NCI-H2196 treated with DMSO at 0.1 percent for 48 hours (cell line): ENCODE measurements at regions not wholly inside any gene's neighbourhood (a gene's known extent, or its start where the extent isn't known, plus 50 kb on each side); places are given as distances from the start of the nearest gene placed in this dataset.

ENCODE experiments used
- DNase-seq: peaks from one replicate; lab custom pipeline; 2025; ENCODE audit not compliant: unreplicated experiment; lab: John Stamatoyannopoulos, UW

GRCh38 chr6:1482381-1483166 lies 93.2 kb downstream of the FOXF2 start:
- DNase-seq, result no peak

- DNase-seq, result no peak
Observed at GRCh38 chr6:1485678-1486077, 96.3 kb downstream of the FOXF2 start.

GRCh38 chr6:1486387-1486786 lies 97.0 kb downstream of the FOXF2 start:
- no peak for DNase-seq

GRCh38 chr6:1487239-1487638 lies 97.9 kb downstream of the FOXF2 start:
- DNase-seq, result no peak

GRCh38 chr6:1491025-1491424 lies 101.6 kb downstream of the FOXF2 start:
- DNase-seq, result no peak

- no peak for DNase-seq
Observed at GRCh38 chr6:1491591-1492319, 102.4 kb downstream of the FOXF2 start.

GRCh38 chr6:1494671-1495070 lies 105.3 kb downstream of the FOXF2 start:
- DNase-seq, result no peak

- DNase-seq, result no peak
Observed at GRCh38 chr6:1495344-1495743, 106.0 kb downstream of the FOXF2 start.

DNA sequence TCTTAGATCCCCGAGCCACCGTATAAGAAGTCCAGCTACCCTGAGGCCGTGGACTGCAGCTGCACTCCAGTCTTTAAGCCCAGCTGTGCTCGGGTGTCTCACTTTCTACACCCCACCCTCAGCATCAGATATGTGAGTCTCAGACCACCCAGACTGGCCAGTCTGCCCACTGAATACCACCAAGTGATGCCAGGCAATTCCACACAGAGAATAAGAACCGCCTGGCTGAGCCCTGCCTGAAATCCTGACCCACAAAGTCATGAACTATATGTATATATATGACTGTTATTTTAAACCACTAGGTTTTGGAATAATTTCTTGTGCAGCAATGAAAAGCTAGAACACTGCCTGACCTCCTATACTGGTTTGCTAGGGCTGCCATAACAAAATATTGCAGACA lies 106.7 kb downstream of the FOXF2 start:
- no peak for DNase-seq

DNA sequence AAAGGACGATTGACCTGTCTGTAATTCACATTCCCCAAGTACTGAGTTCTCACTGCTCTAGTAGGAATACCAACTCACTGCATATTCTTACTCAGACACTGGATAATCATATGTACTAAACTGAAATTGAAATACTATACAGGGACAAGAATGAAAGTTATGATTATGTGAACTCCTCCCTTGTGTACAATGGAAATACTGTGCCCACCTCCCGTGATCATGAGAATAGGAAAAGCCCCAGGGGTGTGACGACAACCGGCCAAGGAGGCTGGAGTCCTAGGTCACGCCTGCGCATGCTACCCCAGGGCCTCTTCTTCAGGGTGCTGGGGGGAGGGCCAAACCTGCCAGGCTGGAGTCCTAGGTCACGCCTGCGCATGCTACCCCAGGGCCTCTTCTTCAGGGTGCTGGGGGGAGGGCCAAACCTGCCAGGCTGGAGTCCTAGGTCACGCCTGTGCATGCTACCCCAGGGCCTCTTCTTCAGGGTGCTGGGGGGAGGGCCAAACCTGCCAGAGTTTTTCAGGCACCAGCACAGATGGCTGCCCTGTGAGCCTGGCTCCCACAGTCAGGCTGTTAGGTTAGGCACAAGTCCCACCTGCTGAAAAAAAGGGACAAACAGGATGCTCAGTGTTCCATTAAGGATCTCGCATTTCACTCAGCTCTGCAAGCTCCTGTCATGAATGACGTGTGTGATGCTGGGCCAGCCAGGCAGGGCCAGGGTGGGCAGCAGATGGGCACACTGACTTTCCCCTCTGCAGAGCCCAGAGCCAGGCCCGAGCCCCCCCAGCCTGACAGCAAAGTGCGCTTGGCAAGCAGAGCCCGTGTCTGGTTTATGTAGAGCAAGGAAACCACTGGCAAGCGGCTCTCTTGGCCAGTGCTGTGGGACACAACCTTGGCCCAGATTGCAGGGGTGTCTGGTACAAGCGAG lies 107.7 kb downstream of the FOXF2 start:
- no peak for DNase-seq

- DNase-seq, result no peak
Observed at GRCh38 chr6:1497761-1498105, 108.4 kb downstream of the FOXF2 start.

- DNase-seq, result no peak
Observed at GRCh38 chr6:1498491-1499113, 109.2 kb downstream of the FOXF2 start.

DNA sequence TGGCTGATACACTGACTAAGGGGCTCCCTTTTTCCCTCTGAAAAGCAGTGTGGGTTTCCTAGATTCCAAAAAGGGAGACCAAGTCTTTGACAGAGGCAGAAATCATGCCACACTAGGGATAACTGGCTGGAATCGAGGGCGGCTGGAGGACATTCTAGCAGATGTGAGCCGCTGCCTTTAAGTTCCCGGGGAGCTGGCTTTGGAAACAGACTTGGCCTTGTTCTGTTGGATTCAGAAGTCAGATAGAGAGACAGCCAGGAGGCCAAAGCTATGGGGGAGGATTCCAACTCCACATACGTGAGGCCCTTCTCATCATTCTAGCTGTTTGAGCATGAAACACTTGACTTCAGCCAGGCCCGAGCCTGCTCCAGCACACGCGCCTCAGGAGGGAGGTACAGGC lies 109.9 kb upstream of the FOXC1 start:
- no peak for DNase-seq

DNA sequence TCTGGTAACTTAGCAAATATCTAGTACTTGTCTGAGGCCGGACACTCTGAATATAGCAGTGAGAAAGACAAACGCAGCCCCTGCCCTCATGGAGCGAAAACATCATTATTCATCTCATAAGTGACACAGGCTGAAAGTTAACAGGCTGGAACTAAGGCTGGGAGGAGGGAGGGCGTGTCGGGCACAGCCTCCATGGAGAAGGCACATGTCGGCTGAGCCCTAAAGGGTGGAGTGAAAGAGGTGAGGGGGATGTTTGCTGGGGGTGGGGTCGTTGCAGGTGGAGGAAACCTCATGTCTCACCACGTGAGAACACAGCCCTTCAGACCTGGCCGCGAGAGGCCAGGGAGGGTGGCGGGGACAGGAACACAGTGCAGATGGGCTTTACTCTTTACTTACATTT lies 108.8 kb upstream of the FOXC1 start:
- DNase-seq, result no peak

DNA sequence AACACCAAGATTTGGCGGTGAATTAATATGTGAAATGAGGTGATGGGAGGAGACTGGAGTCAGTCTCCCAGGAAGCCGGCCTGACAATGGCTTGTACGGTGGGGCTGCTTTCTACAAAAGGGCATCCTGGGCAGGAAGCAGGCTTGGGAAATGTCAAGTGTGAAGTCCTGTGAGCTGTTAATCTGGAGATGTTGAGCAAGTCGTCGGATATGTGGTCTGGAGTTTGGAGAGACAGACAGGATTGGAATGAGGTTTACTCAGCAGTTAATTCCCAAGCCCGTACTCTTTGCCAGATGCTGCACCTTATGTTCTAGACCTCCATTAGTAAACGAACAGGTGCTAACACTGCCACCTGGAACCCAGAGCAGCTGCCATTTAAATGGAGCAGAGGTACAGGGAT lies 107.7 kb upstream of the FOXC1 start:
- no peak for DNase-seq

GRCh38 chr6:1503811-1504210 lies 105.9 kb upstream of the FOXC1 start:
- no peak for DNase-seq

- no peak for DNase-seq
Observed at GRCh38 chr6:1504465-1504864, 105.2 kb upstream of the FOXC1 start.

DNA sequence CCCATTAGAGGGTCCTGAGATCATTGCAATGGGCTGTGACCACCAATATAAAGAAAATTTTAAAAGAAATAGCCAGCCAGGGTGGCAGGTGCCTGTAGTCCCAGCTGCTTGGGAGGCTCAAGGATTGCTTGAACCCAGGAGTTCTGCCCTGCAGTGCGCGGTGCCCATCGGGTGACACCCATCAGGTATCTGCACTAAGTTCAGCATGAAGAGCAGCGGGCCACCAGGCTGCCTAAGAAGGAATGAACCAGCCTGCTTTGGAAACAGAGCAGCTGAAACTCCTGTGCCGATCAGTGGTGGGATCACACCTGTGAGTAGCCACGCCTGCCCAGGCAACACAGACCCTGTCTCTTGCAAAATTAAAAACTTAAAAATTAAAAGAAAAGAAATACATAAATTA lies 102.5 kb upstream of the FOXC1 start:
- no peak for DNase-seq

DNA sequence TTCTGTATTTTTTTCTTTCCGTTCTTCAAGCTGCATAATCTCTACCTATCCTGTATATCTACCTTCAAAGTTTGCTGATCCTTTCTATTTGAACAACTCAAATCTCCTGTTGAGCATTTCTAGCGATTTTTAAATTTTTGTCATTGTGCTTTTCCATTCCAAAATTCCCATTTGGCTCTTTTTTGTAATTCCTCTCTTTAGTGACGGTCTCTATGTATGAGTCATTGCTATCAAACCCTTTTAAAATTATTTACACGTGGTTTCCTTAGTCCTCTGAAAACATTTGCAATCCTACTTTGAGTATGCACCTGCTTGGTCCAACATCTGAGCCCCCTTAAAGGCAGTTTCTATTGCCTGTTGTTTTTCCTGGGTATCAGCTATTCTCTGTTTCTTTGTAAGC lies 100.5 kb upstream of the FOXC1 start:
- no peak for DNase-seq

GRCh38 chr6:1510239-1510638 lies 99.5 kb upstream of the FOXC1 start:
- DNase-seq, result no peak

- no peak for DNase-seq
Observed at GRCh38 chr6:1513215-1513780, 96.4 kb upstream of the FOXC1 start.
